Lower leg skin (tissue), 3 donors: ENCODE measurements at regions not wholly inside any gene's neighbourhood (a gene's known extent, or its start where the extent isn't known, plus 50 kb on each side); places are given as distances from the start of the nearest gene placed in this dataset.

ENCODE experiments used
- POLR2A ChIP-seq, 2 donors: fragments of 450-650 bp; IDR thresholded peaks; one replicate each; pipeline ENCODE4 v1.6.1; 2016 to 2017; ENCODE audit warnings: antibody characterized with exemption in 2 of 2, mild to moderate bottlenecking in 1 of 2, moderate library complexity in 1 of 2
- TF ChIP-seq, protein P1 (sequence below), 3 donors: fragments of 450-650 bp; IDR thresholded peaks; one replicate each; pipeline ENCODE4 v1.5.1; 2016; ENCODE audit warnings: antibody characterized with exemption in 3 of 3, mild to moderate bottlenecking in 3 of 3, moderate library complexity in 2 of 3

DNA sequence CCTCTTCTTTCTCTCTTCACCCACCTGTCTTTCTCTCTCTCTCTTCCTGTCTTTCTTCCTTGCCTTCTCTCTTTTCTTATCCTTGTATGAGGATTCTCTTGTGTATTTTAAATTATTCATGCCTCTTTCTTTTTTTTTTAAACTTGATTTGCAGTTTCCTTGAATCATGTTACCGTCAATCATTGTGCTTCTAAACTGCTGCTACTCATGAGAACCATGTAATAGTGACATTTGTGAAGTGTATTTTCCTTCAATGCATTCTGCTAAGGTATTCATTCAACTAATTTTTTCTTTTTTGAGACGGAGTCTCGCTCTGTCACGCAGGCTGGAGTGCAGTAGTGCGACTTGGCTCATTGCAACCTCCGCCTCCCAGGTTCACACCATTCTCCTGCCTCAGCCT, 539.1 kb upstream of the BRINP3 start:
- TF ChIP-seq, protein P1, sequence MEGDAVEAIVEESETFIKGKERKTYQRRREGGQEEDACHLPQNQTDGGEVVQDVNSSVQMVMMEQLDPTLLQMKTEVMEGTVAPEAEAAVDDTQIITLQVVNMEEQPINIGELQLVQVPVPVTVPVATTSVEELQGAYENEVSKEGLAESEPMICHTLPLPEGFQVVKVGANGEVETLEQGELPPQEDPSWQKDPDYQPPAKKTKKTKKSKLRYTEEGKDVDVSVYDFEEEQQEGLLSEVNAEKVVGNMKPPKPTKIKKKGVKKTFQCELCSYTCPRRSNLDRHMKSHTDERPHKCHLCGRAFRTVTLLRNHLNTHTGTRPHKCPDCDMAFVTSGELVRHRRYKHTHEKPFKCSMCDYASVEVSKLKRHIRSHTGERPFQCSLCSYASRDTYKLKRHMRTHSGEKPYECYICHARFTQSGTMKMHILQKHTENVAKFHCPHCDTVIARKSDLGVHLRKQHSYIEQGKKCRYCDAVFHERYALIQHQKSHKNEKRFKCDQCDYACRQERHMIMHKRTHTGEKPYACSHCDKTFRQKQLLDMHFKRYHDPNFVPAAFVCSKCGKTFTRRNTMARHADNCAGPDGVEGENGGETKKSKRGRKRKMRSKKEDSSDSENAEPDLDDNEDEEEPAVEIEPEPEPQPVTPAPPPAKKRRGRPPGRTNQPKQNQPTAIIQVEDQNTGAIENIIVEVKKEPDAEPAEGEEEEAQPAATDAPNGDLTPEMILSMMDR (IDR thresholded peaks at IDR 0.05): no peak
- TF ChIP-seq POLR2A (IDR thresholded peaks at IDR 0.05): no peak
